GM12873 (cell line): ENCODE measurements at regions not wholly inside any gene's neighbourhood (a gene's known extent, or its start where the extent isn't known, plus 50 kb on each side); places are given as distances from the start of the nearest gene placed in this dataset.

Source experiments
- TF ChIP-seq, protein P1 (sequence below): IDR thresholded peaks from 2 replicates; pipeline ENCODE4 v1.5.1; 2012; ENCODE audit warnings: low read depth, mild to moderate bottlenecking, moderate library complexity, low read length, control low read depth; ENCODE audit not compliant: insufficient read depth; ENCODE audit errors: missing control alignments

GRCh38 chr3:34351882-34352777 is 553.7 kb downstream of the PDCD6IP start:
- TF ChIP-seq, protein P1, sequence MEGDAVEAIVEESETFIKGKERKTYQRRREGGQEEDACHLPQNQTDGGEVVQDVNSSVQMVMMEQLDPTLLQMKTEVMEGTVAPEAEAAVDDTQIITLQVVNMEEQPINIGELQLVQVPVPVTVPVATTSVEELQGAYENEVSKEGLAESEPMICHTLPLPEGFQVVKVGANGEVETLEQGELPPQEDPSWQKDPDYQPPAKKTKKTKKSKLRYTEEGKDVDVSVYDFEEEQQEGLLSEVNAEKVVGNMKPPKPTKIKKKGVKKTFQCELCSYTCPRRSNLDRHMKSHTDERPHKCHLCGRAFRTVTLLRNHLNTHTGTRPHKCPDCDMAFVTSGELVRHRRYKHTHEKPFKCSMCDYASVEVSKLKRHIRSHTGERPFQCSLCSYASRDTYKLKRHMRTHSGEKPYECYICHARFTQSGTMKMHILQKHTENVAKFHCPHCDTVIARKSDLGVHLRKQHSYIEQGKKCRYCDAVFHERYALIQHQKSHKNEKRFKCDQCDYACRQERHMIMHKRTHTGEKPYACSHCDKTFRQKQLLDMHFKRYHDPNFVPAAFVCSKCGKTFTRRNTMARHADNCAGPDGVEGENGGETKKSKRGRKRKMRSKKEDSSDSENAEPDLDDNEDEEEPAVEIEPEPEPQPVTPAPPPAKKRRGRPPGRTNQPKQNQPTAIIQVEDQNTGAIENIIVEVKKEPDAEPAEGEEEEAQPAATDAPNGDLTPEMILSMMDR: no peak

DNA sequence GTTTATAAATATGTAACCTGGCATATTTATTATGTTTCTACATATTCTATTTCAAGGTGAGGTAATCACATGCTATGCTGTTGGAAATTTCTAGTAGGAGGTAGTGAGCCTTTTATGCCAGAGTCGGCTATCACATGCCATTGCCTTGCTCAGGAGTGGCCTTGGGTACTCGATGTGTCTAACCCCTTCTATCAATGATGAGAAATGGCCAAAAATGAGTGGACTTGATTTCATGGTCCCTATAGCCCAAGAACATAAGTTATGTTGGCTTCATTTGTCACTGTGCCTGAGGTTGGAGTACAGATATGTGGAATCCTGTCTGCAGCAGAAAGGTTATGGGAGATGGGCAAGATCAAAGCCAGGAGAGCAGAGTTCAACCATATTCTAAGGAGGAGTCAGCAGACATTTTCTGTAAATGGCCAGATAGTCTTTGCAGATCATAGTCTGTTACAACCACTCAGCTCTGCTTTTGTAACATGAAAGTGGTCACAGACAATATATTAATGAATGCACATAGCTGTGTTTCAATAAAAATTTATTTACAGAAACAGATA is 554.4 kb downstream of the PDCD6IP start:
- TF ChIP-seq, protein P1: no peak

DNA sequence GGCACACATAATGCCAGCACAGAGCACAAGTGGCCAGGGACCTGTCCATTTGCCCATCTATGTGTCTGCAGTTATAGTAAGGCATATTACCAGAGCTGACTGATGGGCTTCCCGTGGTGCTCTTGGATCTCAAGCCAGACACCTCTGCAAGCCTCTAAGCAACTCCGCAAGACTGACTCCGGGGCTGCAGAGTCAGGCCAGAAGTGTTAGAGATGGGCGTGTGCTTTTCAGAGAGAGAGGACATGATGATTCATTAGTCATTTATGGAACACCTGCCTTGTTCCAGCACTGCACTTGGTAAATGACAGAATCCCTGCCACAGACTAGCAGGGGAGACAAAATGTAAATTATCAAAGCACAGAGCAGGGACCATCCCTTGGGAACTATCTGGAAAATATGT is 559.0 kb downstream of the PDCD6IP start:
- TF ChIP-seq, protein P1: no peak

DNA sequence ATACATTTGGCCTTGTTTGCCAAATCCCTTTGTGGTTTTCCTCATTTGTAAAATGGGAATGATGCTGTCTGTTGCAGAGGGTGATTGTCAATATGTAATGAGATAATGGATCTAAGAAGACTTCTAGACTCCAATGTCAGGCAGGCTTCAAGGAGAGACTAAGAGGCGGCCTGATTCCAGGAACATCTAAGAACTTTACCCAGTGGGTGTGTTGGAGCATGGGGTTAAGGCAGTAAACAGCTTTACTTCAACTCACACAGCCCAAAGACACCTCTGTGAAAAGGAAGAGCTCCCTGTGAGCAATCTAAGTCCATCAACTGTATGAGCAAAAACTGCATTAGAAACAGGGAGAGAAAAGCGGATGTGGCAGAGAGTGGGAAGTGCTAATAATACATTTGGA is 560.6 kb downstream of the PDCD6IP start:
- TF ChIP-seq, protein P1: no peak

GRCh38 chr3:34360713-34361112 is 562.3 kb downstream of the PDCD6IP start:
- TF ChIP-seq, protein P1: no peak

- TF ChIP-seq, protein P1: no peak
Observed at GRCh38 chr3:34361921-34362320, 563.5 kb downstream of the PDCD6IP start.

DNA sequence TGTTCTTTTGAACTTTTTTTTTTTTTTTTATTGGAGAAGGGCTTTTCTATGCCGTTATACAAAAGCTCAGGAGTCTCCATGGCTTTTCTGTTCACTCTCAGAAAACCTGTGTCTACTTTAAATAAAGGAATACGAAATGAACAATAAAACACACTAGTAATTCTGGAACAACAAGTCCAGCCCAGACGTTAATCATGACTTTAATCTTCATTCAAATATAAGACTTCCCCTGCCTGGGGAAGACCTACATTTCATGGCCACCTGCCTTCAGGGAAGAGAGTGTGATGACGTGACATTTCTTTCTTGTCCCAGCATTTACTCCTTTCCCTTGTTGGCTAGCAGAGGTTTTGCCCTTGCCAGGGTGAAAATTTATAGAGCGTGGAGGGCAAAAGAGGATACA is 564.5 kb downstream of the PDCD6IP start:
- TF ChIP-seq, protein P1: no peak
